GM18951 (cell line): ENCODE measurements at regions not wholly inside any gene's neighbourhood (a gene's known extent, or its start where the extent isn't known, plus 50 kb on each side); places are given as distances from the start of the nearest gene placed in this dataset.
"Not testable (repeated sequence)": the region's sequence is repeated elsewhere in the genome, so short reads cannot be mapped to it uniquely, and the experiment has no call there.

Experiments used
- POLR2A ChIP-seq: IDR thresholded peaks from 4 replicates; pipeline ENCODE4 v1.6.1; 2011; ENCODE audit warnings: mild to moderate bottlenecking; ENCODE audit not compliant: insufficient read length, insufficient read depth; ENCODE audit errors: extremely low read depth
- in situ Hi-C: fragments of 300-500 bp; cut with MboI; formaldehyde crosslinking; loops from one replicate; pipeline ENCODE4 v1.12.0; 2022; ENCODE audit warnings: low sequenced_read_pairs, mixed read lengths, inconsistent platforms; ENCODE audit not compliant: unreplicated experiment

DNA sequence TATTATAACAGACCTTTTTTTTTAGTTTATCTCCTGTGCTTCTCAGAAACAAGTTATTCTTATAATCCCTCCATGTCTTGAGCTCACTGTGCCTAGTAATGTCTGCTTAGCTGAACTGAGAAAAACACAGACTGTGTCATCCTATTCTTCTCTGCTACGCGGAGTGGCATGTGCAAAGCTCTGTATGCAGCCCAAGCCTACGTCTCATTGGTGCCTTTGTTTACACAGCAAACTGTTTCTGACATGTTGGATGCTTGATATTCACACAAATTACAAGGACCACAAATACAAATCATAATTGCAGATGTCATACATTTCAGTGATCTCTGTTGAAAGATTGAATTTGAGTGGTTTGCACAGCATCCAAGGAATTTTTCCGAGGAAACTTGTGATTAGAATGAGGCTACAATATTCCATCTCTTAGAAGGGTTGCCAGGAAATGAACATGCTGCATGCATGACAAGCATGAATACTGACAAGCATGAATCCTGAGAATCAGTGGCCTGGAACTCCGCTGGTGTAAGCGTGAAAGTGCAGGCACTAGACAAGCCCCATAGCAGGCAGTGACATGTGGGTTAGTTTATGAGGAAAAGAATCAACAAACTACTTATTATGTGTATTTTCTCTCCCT is 128.4 kb upstream of the SGK1 start:
- in situ Hi-C loops, result no loop called here
- TF ChIP-seq POLR2A, result no peak

DNA sequence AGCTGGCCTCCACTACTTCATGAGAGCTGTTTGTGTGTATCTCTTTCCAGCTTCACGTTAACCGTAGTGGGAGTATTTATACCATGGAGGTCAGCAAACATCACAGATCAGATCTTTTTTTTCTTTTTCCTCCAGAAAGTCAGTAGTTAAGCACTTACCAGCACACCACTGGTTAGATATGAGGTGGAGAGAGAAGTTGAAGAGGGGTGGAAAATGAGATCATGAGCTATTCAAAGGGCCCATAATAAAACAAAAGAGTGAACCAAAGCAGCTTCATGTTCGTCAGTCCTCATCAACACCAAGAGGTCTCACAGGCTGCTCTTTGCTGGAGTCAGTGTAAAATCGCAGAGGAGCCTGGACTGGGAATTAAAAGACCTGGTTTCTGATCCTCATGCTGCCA is 125.1 kb upstream of the SGK1 start:
- TF ChIP-seq POLR2A, result no peak
- in situ Hi-C loops, result no loop called here

DNA sequence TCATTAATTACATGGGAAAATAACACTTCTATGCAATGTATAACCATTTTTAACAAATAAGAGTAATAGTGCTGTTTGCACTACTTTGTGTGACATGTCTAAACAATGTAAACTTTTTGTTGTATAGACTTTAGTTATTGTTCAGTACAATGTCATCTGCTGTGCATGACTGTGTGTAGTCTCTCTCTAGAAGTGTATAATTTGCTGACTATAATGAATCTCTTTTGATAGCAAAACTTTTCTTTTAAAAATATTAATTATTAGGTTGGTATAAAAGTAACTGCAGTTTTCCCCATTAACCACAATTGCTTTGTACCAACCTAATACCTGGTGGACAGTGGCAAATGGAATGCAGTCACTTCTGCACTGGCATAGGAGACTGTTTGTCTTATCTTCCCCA is 124.2 kb upstream of the SGK1 start:
- in situ Hi-C loops, result no loop called here
- no peak for TF ChIP-seq POLR2A

DNA sequence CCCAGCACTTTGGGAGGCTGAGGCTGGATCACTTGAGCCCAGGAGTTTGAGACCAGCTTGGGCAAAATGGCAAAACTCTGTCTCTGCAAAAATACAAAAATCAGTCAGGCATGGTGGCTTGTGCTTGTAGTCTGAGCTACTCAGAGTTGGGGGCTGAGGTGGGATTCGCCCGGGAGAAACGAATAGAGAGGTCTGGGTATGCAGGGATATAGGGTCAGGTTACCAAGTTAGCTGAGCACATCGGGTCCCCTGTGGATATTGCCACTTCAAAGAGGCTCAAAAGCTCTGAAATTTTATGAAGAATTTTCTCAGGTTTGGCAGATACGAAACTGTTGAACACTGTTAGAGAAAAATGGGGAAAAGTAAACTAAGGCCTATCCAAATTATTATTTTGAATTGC is 120.9 kb upstream of the SGK1 start:
- in situ Hi-C loops, result no loop called here
- no peak for TF ChIP-seq POLR2A

DNA sequence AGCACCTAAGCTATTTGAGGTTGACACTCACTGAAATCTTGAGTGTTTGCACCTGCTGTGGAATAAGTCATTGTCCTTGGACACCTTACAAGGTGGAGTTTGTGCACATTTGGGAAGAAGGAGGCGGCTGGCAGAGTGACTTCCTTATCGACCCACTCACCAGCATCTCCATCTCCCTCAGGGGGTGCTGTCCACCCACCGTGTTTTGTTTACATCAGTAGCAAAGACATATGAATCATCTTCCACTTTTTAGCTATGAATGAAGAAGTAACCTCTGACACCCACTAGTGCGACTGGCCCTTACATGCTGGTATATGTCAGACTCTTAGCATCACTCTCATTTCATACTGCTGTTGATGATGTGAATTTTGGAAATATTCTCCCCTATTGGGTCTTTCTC is 119.5 kb upstream of the SGK1 start:
- TF ChIP-seq POLR2A, result no peak

DNA sequence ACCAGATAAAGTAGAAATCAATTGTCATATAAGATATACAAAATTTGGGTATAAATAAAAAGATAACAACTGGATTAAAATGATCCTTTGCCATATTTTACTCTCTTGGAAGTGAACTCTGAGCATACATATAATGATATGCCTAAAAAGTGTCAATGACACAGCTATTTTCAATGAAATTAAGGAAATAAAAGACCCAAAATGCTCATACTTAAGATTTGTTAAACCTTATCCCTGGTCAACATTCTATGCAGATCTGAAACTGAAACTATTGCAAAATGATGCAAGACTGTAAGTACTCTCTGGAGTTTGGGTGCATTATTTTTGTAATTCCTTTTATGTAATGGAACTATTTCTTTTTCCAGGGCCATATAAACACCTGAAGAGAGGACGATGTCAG is 119.0 kb upstream of the SGK1 start:
- no peak for TF ChIP-seq POLR2A
- in situ Hi-C loops, result no loop called here

More for the DNA sequence above, 119.5 kb upstream of the SGK1 start:
- in situ Hi-C loops, result no loop called here

DNA sequence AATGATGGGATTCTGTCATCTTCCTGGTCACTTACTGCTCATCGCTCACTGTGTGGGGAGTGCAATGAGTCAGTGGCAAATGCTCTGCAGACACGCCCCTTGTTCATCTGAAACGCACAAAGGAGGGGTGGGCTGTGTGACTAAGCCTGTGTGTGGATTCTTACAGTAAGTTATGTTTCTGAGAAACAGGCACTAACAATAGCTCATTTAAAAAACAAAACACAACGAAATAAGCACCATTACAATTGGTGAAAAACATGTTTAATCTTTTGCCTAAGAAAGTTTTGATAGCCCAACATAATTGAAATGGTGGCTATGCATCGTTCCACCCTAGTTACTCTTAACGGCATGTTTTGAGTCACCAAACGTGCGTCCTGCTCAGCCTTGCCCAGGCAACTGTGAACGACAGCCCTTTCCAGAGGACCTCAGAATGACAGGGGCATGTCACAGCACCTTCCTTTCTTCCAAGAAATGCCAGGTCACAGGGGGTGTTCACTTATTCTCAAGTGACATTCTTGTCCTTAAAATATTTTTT is 118.4 kb upstream of the SGK1 start:
- in situ Hi-C loops, result no loop called here
- TF ChIP-seq POLR2A, result no peak

DNA sequence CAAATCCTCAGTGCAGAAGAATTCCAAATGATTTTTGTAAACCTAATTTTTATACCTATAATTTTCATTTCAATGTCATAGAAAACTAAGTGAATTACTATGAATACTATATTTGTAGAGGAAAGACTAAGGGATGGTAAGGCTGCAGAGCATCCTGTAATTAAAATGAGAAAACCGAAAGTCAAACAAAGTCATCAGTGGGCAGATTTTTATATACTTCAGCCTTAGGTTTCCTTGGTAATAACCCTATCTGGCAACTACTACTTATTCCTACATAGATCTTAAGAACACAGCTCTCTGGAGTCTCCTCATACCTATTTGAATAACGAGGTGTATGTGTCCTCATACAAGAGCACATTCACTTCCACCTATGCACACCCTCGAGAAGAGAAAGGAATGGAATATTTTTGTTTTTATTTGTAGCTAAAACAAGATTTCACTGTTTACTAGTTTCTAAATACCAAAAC is 117.9 kb upstream of the SGK1 start:
- TF ChIP-seq POLR2A, result no peak
- in situ Hi-C loops, result no loop called here

DNA sequence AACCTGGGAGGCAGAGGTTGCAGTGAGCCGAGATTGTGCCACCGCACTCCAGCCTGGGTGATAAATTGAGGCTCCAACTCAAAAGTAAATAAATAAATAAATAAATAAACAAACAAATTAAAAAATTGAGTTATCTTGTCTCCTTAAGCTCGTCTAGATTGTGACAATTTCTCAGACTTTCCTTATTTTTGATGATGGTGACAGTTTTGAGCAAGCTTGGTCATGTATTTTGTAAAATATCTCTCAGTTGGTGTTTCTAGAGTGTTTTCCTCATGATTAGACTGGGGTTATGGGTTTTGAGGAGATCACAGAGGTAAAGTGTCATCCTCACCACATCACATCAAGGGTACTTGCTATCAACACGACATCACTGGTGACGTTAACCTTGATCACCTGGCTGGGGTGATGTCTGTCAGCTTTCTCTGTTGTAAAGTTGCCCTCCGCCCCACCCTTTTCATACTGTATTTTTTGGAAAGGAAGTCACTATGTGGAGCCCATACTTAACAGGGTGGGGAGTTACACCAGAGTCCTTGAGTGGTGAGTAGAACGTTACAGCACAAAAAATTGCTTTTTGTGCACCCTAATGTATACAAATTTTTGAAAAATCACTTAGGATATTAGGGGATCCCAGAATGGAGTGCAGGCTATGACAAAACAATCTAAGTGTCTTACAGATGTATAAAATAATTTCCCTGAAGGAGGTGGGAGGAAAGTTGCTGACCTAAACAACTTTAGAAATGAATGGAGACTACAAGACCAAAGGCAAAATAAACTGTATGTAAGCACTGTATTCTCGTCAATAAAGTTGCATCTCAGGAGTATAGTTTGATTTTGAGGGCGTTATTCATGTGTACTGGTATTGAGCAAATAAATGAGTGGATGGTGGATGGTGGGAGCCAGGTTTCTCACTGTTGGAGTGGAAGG is 116.4 kb upstream of the SGK1 start:
- in situ Hi-C loops, result no loop called here

DNA sequence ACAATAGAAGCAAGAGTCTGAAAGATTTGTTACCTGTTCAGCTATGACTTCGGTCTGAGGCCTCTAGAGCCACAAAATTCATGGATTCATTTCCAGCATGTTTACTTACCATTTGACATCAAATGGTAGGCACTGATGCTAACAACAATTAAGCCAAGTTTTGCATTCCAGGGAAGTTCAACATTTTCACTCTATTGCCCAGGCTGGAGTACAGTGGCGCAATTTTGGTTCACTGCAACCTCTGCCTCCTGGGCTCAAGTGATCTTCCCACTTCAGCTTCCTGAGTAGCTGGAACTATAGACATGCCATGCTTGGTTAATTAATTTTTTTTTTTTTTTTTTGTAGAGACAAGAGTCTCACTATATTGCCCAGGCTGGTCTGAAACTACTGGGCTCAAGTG is 114.1 kb upstream of the SGK1 start:
- in situ Hi-C loops, result no loop called here
- TF ChIP-seq POLR2A, result no peak

More for the DNA sequence above, 116.4 kb upstream of the SGK1 start:
- no peak for TF ChIP-seq POLR2A

DNA sequence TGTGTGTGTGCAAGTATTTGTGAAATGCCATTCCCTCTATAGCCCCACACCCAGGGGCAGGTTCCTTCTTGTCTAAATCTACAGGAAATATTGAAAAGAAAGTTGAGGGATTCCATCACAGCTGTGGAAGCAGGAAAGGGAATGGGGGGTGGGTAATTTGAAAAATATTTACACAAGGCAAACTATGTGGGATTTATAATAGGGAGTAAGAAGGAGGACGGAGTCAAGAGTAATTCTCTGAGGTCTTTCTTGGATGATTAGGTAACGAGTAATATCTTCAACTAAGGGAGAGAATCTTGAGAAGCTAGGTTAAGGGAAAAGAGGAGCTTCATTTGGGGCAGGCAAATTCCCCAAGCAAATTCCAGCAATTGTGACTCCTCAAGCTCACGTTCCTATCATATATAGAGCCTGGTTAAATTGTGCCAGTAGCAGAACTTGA is 113.5 kb upstream of the SGK1 start:
- in situ Hi-C loops, result no loop called here
- no peak for TF ChIP-seq POLR2A

DNA sequence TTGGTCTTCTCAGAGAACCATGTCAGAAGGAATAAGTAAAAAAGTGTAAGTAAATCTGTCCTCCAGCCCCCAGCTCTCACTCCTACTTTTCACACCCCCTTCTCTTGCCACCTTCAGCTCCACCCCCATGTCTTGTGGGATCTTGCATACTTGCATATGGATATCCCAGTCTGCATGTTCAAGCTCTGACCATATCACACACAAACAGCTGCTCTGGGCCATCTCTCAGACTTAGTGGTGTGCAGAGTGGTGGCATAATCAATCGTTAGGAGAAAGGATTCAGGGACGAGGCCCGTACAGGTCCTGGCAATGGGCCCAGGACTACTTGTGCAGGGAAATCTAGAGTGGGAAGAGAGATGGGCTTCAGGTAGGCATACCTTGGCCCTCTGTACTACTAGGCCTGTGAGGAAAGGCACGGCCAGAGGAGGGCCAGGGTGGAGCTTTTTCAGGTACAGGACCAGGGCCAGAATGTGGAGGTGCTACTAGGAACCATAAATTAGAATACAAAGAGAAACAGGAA is 112.0 kb upstream of the SGK1 start:
- in situ Hi-C loops, result no loop called here
- TF ChIP-seq POLR2A, result no peak

DNA sequence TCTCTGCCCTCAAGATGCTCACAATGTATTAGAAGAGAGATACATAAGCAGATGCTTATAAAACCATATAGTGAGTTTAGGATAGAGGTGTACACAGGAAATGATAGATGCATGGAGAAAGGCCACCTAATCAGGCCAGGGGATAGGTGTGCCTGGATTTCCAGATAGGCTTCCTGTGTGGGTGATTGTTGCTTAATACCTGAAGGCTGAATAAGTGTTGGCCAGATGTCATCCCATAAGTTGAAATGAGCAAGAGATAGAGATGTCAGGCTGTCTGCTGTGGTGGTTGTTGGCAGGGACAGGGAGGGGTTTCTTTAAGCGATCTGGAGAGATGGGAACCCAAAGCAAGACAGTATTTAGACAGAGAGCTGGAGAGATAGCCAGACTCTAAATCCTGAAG is 109.8 kb upstream of the SGK1 start:
- in situ Hi-C loops, result no loop called here
- no peak for TF ChIP-seq POLR2A

DNA sequence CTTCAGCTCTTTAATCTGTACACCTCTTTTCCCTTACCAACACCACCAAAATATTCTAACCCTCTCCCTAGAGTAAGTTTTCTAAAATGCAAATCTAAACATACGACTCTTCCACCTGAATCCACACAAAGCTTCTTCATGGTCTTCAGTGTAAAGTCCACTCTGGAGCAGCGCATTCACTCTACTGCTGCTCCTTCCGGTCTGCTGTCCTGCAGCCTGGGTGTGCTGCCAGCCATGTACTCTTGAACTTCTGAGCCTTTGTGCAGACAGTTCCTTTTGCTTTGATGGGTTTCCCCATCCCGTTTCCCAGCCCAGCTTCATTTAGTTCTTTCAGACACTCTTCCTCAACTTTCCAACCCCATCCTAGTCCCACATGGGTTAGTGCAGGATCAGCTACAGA is 108.7 kb upstream of the SGK1 start:
- in situ Hi-C loops, result no loop called here
- no peak for TF ChIP-seq POLR2A

DNA sequence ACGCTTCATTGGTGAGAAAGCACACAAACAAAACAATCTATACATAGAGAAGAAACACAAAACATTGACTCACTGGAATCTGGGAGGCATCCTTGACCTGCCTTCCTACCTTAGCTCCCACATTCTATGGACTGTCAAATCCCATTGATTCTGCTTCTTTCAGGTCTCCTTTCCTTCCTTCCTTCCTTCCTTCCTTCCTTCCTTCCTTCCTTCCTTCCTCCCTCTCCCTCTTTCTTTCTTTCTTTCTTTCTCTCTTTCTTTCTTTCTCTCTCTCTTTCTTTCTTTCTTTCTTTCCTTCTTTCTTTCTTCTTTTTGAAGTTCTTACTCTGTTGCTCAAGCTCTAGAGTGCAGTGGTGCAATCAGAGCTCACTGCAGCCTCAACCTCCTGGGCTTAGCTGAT is 108.0 kb upstream of the SGK1 start:
- in situ Hi-C loops, result not testable (repeated sequence)
